ENCODE measurements at regions not wholly inside any gene's neighbourhood (a gene's known extent, or its start where the extent isn't known, plus 50 kb on each side); places are given as distances from the start of the nearest gene placed in this dataset.
"Not testable (repeated sequence)": the region's sequence is repeated elsewhere in the genome, so short reads cannot be mapped to it uniquely, and the experiment has no call there.

DNA sequence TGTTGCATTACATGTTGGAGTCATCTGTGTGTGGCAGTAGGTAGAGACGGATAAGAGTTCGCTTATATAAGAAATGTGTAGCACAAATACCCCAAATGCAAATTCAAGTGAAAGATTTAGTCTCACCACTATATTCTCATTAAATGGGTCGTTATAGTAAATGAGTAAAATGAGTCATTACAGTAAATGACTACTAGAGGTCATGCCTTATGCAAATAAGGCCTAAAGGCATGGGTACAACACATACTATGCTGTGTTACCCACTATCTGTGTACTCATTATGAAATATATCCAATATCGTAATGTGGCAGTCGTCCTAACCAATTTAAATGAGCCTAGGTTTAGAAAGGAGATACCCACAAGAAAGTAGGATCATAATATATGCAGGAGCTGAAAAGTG lies 1603.1 kb downstream of the C4orf33 start:
- no peak for DNase-seq

DNA sequence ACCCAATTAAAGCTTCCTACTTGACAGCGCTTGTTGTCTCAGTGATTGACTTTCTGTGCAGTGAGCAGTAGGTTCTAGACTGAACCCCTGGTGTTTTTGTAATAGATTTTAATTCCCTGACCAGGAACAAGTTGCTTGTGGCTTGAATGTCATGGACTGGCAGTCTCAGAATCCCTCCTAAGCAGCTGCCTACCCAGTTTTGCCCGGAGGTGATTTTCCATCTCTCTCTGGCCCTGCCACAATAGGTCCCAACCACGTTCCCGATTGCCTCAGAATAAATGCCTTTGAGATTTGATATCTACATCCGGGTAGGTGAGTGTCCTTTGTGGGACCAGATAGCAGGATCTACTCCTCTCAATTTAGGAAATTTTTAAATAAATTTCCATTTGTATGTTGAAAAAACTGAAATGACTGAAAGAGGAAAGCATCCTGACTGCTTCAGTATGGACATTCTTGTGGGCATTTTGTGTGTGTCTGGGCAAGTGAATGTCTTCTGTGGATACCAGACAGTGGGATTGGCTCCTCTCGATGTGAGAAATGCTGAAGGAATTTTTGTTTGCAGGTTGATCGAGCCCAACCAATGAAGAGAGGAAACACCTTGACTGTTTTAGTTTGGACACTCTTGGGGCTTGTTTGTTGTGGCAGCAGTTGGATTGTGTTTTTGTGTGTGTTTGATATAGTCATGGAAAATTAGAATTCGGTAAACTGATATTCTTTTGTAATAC lies 1607.4 kb downstream of the C4orf33 start:
- no peak for DNase-seq

DNA sequence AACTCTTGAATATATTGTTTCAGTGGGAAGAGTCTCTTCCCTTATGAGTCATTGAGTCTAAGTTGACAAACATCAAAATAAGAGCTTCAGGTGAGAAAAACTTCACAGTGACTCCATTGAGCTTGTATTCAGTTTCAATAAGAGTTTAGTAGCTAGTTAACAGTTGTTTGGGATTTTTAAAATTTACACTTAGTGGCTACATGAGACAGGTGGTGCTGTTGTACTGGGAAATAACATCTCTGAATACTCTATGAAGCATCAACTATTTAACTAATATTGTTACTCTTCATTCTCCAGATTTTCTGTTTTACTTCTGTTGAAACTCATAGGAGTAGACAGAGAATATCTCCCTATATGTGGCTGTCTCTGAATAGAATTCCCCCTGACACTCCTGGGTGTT lies 1609.1 kb downstream of the C4orf33 start:
- no peak for DNase-seq

GRCh38 chr4:130712038-130712437 lies 1616.1 kb downstream of the C4orf33 start:
- DNase-seq = no peak

DNA sequence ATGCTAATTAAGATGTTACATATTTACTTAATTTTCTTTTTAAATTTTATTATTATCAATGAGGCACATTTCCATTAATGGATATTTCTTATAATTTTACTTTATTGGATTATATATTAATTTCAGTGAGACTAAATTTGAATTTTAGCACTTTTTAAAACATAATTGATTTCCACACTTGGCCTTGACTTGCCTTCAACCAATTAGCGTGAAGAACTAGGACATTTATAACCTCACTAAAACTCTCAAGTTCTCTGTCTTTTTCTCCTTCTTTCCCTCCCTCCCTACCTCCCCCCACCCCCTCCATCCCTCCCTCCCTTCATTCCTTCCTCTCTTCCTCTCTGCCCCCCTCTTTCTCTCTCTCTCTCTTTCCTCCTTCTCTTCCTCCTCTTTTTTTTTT lies 1618.1 kb downstream of the C4orf33 start:
- DNase-seq = no peak

DNA sequence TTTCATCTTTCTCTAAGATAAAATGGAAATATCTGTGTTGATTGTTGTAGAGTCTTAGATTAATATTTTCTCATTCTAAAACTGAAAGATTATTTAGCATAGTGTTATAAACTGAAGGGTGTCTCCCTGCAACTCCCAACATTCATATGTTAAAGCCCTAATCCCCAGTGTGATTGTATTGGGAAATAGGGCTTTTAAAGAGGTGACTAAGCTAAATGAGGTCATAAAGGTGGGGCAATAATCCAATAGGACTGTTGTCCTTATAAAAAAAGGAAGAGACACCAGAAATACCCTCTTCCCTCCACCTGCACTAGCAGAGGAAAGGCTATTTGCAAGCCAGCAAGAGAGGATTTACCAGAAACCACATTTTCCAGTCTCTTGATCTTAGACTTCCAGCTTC lies 1626.4 kb downstream of the C4orf33 start:
- no peak for DNase-seq

DNA sequence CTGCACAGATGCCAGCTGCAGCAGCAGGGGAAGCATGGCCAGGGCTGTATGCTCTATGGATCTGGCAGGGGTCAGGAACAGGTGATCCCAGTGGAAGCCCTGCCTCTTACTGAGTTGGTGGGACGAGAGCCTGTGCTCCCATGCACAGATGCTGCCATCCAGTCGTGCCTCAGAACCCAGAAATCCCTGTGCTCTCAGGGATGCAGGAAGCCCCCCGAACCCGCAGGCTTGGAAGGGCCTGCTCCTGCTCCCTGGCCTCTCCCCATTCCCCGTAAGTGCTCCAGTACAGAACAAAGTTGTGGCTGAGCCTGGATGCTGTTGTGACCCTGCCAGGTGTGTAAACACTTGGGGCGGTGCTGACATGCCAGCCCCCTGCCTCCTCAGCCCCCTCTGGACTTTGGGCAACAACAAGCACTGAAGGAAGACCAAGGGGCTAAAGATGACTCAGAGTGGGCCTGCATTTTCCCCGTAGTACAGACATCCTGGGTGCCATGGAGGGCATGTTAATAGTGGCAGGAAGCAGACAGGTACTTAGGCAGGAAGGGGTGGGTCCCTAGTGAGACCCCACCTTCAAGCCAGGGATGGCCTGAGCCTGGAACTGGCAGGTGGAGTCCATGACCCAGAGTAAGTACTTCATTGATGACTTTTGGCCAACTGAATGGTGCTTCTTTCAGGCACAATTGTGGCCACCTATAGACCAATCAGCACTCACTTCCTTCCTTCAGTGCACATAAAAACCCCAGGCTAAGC lies 1640.7 kb downstream of the C4orf33 start:
- no peak for DNase-seq

GRCh38 chr4:130738233-130738632 lies 1642.3 kb downstream of the C4orf33 start:
- DNase-seq = no peak

GRCh38 chr4:130747842-130748241 lies 1651.9 kb downstream of the C4orf33 start:
- DNase-seq = no peak

DNA sequence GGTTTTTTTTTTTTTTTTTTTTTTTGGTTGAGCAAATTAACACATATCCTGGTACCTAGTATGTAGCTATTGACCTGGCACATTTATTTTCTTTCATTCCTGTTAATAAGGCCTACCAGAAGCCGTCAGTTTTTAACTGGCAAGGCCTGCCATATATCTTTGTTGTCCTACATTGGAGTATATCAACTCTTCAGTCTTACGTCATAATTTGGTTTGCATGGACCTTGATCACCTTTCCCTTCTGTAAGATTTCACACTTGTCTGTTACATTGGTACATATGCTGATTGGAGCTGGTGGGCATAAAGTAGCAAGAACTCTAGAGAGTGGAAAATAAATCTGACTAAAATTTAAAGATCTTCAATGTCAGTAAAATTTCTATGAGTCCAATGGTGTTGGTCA lies 1658.0 kb downstream of the C4orf33 start:
- no peak for DNase-seq

DNA sequence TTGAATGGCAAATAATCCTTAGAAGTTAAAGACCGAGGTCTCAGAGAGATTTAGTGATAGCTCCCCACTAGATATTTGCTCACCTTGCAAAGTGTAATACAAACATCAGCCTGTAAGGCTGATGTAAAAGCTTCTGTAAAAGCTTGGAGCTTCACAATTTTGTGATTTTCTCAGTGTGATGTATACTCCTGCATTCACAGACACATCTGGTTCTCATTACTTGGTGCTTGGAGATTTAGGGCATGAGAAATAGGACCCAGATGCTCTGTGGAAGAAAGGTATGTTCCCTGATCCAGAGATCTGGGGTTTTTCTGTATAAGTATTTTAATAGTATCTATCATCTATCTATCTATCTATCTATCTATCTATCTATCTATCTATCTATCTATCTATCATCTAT lies 1664.3 kb downstream of the C4orf33 start:
- DNase-seq = no peak

DNA sequence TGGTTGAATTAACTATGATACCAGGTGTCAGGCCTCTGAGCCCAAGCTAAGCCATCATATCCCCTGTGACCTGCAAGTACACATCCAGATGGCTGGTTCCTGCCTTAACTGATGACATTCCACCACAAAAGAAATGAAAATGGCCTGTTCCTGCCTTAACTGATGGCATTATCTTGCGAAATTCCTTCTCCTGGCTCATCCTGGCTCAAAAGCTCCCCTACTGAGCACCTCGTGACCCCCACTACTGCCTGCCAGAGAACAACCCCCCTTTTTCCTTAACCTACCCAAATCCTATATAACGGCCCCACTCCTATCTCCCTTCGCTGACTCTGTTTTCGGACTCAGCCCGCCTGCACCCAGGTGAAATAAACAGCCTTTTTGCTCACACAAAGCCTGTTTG lies 1671.4 kb downstream of the C4orf33 start:
- not testable (repeated sequence) for DNase-seq

- not testable (repeated sequence) for DNase-seq
These were observed 1677.0 kb downstream of the C4orf33 start for GRCh38 chr4:130772966-130773365.

DNA sequence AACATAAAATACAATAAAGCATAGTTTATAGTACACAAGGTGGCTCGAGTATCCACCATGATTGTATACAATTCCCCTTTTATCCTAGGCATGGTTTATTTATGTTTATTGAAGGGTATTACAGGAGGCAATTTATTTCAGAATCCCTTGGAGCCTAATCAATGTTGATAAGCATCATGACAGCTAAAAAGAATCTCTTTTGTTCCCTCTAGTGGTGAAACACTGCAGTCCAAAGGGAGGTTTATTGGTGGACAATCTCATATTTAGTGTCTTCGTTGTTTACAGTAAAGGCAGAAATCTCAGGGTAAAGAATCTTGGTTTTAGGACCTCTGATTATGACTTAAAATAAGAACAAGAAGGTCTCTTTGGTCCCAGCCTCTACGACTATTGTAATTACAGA lies 1712.5 kb downstream of the C4orf33 start:
- DNase-seq = no peak

DNA sequence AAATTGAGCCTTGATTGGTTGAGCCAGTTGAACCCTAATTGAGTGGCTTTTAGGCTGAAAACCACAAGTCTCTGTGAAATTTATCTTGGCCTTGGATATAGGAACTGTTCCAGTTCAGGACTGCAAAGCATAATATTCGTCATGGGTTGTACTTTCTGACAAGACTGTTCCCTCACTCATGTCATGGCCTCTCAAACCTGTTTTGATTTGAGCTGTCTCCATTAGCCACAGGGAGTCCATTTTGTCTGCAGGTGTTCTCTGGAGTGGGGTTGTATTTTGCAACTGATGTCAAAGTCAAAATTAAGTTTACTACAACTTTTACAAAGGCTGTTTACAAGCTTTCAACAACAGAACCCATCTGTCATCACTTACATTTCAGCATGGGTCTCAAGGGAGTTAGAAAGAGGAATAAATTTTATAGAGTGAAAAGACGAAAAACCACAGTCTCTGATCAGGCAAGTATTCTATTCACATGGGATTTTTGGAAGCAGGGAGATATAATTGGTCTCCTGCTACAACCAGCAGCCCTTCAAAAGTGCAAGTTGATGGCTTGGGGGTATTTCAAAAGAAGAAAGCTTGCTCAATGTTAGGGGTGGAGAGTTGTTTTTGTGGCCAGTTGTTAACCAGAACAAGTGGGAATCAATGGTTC lies 1716.3 kb downstream of the C4orf33 start:
- DNase-seq = no peak

DNA sequence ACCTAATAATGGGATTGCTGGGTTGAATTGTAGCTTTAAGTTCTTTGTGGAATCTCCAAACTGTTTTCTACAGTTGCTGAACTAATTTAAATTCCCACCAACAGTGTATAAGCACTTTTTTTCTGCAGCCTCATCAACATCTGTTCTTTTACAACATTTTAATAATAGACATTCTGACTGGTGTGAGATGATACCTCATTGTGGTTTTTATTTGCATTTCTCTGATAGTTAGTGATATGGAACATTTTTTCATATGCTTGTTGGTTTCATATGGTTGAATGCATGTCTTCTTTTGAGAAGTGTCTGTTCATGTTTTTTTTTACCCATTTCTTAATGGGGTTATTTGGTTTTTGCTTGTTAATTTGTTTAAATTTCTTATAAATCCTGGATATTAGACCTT lies 1718.9 kb downstream of the C4orf33 start:
- DNase-seq = no peak

DNA sequence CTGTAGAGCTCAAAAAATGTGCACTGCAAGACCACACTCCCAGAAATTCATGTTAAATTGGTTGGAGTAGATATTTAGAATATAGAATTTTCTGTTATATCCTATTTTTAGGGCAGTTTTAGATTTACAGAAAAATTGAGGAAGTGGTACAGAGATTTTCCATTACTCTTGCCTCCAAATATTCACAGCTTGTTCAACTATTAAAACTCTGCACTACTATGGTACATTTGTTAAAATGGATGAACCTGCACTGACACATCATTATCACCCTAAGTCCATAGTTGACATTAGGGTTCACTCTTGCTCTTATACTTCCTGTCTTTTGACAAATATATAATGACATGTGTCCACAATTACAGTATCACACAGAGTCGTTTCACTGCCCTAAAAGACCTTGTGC lies 1724.5 kb downstream of the C4orf33 start:
- DNase-seq = no peak

- DNase-seq = no peak
These were observed 1729.3 kb downstream of the C4orf33 start for GRCh38 chr4:130825284-130825683.

DNA sequence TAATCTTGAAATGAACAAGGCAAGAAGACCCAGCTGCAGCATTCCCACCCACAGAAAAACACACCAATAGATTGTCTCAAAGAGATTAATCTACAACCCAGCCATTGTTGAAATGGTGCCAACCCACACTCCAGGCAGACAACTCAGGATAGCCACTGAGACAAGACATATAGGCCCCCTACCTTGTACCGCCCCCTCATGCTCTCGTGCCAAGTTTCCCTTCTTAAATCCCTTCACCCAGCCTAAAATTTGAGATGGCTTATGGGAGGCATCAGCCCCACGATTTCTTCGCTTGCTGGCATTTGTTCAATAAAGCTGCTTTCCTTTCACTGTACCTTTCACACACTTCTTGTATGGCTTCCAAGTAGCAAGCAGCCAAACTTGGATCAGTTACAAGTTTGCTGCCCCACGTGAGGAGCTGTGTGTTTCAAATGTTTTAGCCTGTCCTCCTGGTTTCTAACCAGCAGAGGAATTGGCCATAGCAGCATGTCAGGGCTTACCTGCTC lies 1754.1 kb downstream of the C4orf33 start:
- DNase-seq = no peak

- DNase-seq = no peak
These were observed 1755.2 kb downstream of the C4orf33 start for GRCh38 chr4:130851107-130851506.

DNA sequence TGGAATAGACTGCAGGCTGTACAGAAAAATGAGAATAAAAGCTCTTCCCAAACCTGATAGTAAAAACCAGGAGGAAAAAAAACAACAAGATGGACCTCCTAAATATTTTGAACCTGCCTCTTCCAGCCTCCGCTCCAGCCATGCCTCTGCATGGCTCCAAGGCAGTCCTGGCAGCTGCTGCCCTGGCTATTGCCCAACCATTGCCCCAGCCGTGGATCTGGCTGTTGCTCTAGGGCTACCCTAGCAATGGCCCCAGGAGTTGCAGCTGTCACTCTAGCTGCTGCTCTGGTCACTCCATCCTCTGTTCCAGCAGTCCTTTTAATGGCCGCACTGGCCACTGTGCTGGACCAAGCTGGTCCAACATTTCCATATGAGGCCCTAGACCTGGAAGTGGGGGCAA lies 1756.0 kb downstream of the C4orf33 start:
- no peak for DNase-seq

GRCh38 chr4:130855533-130855932 lies 1759.6 kb downstream of the C4orf33 start:
- no peak for DNase-seq

GRCh38 chr4:130859991-130860390 lies 1764.0 kb downstream of the C4orf33 start:
- DNase-seq = no peak

GRCh38 chr4:130896920-130897319 lies 1801.0 kb downstream of the C4orf33 start:
- DNase-seq = no peak

All from T-helper 1 cell (primary cell).